ENCODE measurements at regions not wholly inside any gene's neighbourhood (a gene's known extent, or its start where the extent isn't known, plus 50 kb on each side); places are given as distances from the start of the nearest gene placed in this dataset.

GRCh38 chr15:47213883-47214282, 503.4 kb upstream of the SEMA6D start:
- Histone ChIP-seq H4K20me1 (ENCODE audit: insufficient read depth, low read length) (no peaks in the 10 kb centered on the region), H3K9ac (ENCODE audit: low read depth, low read length) (no peak overlapping the region), H2AK5ac (ENCODE audit: low read depth, low read length) (no peak overlapping the region), H2BK5ac (ENCODE audit: low read depth, low read length, poor library complexity, severe bottlenecking) (no peak overlapping the region), H3K9me1 (ENCODE audit: insufficient read depth, low read length) (no peaks in the 10 kb centered on the region), H2BK120ac (ENCODE audit: low read depth, low read length) (no peak overlapping the region), H3K4me3 (ENCODE audit: insufficient read depth, low read depth, low read length) (no peak overlapping the region), H4K8ac (ENCODE audit: low read depth in 2 of 2, low read length in 2 of 2) (no peak overlapping the region), H3K27ac (ENCODE audit: insufficient read depth, low read length) (no peak overlapping the region), H3K4ac (ENCODE audit: low read depth, low read length) (no peak overlapping the region), H2BK15ac (ENCODE audit: low read depth, low read length) (no peak overlapping the region), H3K14ac (replicated peaks; ENCODE audit: low read depth, low read length) (no peak overlapping the region), H3K4me2 (ENCODE audit: low read depth, low read length) (no peak overlapping the region), H3K4me1 (ENCODE audit: control insufficient read depth, insufficient read depth, low read length) (no peaks in the 10 kb centered on the region), H3K18ac (ENCODE audit: low read depth, low read length) (no peak overlapping the region), H3K56ac (ENCODE audit: extremely low read depth, insufficient read depth, low read length) (no peak overlapping the region), H2AK9ac (replicated peaks; ENCODE audit: low read depth, low read length, poor library complexity) (no peak overlapping the region), H2BK20ac (ENCODE audit: low read depth, low read length) (no peak overlapping the region), H3K23ac (ENCODE audit: low read depth, low read length) (no peak overlapping the region), H3K9me3 (ENCODE audit: control insufficient read depth, insufficient read depth, low read length) (no peaks in the 10 kb centered on the region), H4K5ac (ENCODE audit: low read depth, low read length) (no peak overlapping the region), H3K79me1 (ENCODE audit: low read depth in 1 of 2, low read length in 2 of 2) (no peaks in the 10 kb centered on the region), H3K36me3 (ENCODE audit: control insufficient read depth, insufficient read depth, low read length) (no peaks in the 10 kb centered on the region), H4K91ac (ENCODE audit: insufficient read depth, low read depth, low read length) (no peak overlapping the region), H3K27me3 (ENCODE audit: control insufficient read depth, insufficient read depth, low read length) (no peaks in the 10 kb centered on the region), H2AFZ (replicated peaks; ENCODE audit: low read length, poor library complexity) (no peak overlapping the region)
- dilution Hi-C loops (cut with HindIII; ENCODE audit: low sequenced_read_pairs, unreplicated experiment): no loop called here
- ATAC-seq (ENCODE audit: low read depth): no peak
- no peak for DNase-seq
- WGBS, 2 experiments (ENCODE audit: extremely low coverage in 2 of 2, insufficient read length in 1 of 2): 42% methylated on average over 6 of the region's 6 CpGs; no CpG with 5 or more reads in 1 of the 2 experiments
- POLR2A ChIA-PET (ENCODE audit: unreplicated experiment): no interaction called here
- intact Hi-C loops (cut with micrococcal nuclease): no loop called here
- CTCF ChIA-PET: no interaction called here
- no TSS peak for BruUV-seq (replicated peaks)
- no peak for TF ChIP-seq BHLHE40 (IDR thresholded peaks at IDR 0.05; ENCODE audit: low read depth, low read length)
- no peak for TF ChIP-seq CTCF (conservative IDR thresholded peaks at IDR 0.05; ENCODE audit: low read depth, low read length)
- TF ChIP-seq USF2 (IDR thresholded peaks at IDR 0.05; ENCODE audit: low read depth, low read length): no peak
- TF ChIP-seq RCOR1 (IDR thresholded peaks at IDR 0.05; ENCODE audit: insufficient replicate concordance, low read length): no peak
- no peak for TF ChIP-seq MAZ (IDR thresholded peaks at IDR 0.05; ENCODE audit: borderline replicate concordance, low read depth, low read length)
- TF ChIP-seq SMC3 (IDR thresholded peaks at IDR 0.05; ENCODE audit: low read depth, low read length): no peak
- no peak for TF ChIP-seq MAFK (IDR thresholded peaks at IDR 0.05; ENCODE audit: low read depth, low read length)
- TF ChIP-seq RAD21 (IDR thresholded peaks at IDR 0.05; ENCODE audit: low read length): no peak
- no peak for TF ChIP-seq CEBPB (IDR thresholded peaks at IDR 0.05; ENCODE audit: low read depth, low read length)
- in situ Hi-C loops (cut with MboI; ENCODE audit: low sequenced_read_pairs): no loop called here

All from IMR-90 (cell line).